Left ventricle myocardium superior (tissue), 1 donor: ENCODE measurements at regions not wholly inside any gene's neighbourhood (a gene's known extent, or its start where the extent isn't known, plus 50 kb on each side); places are given as distances from the start of the nearest gene placed in this dataset.
A peak's percentile ranks its signal among the peaks of the same experiment; 100 is the strongest.
"Not testable (repeated sequence)": the region's sequence is repeated elsewhere in the genome, so short reads cannot be mapped to it uniquely, and the experiment has no call there.

ENCODE experiments used
- ATAC-seq: fragments of 200-7000 bp; cut with Tn5 transposase; one replicate; pipeline ENCODE4 v1.9.1; 2020; ENCODE audit warnings: mild to moderate bottlenecking, moderate library complexity
- DNase-seq: peaks from one replicate; pipeline ENCODE4 v3.0.0-alpha.2; 2020
- intact Hi-C: fragments of 100-400 bp; cut with micrococcal nuclease; formaldehyde crosslinking; loops from one replicate; pipeline ENCODE4 v1.11.0; 2022
- donor health status: DM: no; HTN: yes; CAD: no; lungs with severe emphysema.

GRCh38 chr1:227508431-227508830 is 54.9 kb upstream of the ZNF678 start:
- intact Hi-C loops, result no loop called here
- DNase-seq (no peak), ATAC-seq (no peak)

- DNase-seq, intact Hi-C loops, ATAC-seq: not testable (repeated sequence)
Observed at GRCh38 chr1:227506490-227507393, 56.6 kb upstream of the ZNF678 start.

GRCh38 chr1:227496045-227496444 is 67.3 kb upstream of the ZNF678 start:
- intact Hi-C loops, ATAC-seq, DNase-seq: not testable (repeated sequence)

GRCh38 chr1:227493863-227494551 is 69.3 kb upstream of the ZNF678 start:
- intact Hi-C loops, ATAC-seq, DNase-seq: not testable (repeated sequence)

- ATAC-seq, result peak; percentile 13
- intact Hi-C loops, result no loop called here
- DNase-seq, result no peak
Observed at GRCh38 chr1:227490478-227490877, 72.9 kb upstream of the ZNF678 start.

- intact Hi-C loops, result no loop called here
- DNase-seq (peak; percentile 20), ATAC-seq (peak; percentile 6)
Observed at GRCh38 chr1:227490001-227490400, 73.4 kb upstream of the ZNF678 start.

- ATAC-seq (peak; percentile 97), DNase-seq (peak; percentile 41)
- intact Hi-C loops, result loop anchor here (10.0 kb wide), 2 partner anchors 265 to 455 kb away; partner anchors contain the start of gene WNT9A
Observed at GRCh38 chr1:227489572-227489971, 73.8 kb upstream of the ZNF678 start.

- ATAC-seq (no peak), DNase-seq (no peak)
- intact Hi-C loops, result loop anchor here (10.0 kb wide), 2 partner anchors 267 to 457 kb away; partner anchors contain the start of gene WNT9A
Observed at GRCh38 chr1:227487606-227488005, 75.8 kb upstream of the ZNF678 start.

GRCh38 chr1:227486559-227486958 is 76.8 kb upstream of the ZNF678 start:
- intact Hi-C loops, result loop anchor here (10.0 kb wide), 2 partner anchors 268 to 458 kb away; partner anchors contain the start of gene WNT9A
- DNase-seq (no peak), ATAC-seq (no peak)

- intact Hi-C loops, result loop anchor here (10.0 kb wide), 2 partner anchors 273 to 463 kb away; partner anchors contain the start of gene WNT9A
- ATAC-seq, result no peak
- DNase-seq, result no peak
Observed at GRCh38 chr1:227482023-227482299, 81.4 kb upstream of the ZNF678 start.

GRCh38 chr1:227474072-227474471 is 89.3 kb upstream of the ZNF678 start:
- ATAC-seq, intact Hi-C loops, DNase-seq: not testable (repeated sequence)

GRCh38 chr1:227472772-227473171 is 90.6 kb upstream of the ZNF678 start:
- DNase-seq (no peak), ATAC-seq (no peak)
- intact Hi-C loops, result no loop called here

GRCh38 chr1:227470688-227471087 is 92.7 kb upstream of the ZNF678 start:
- intact Hi-C loops, result no loop called here
- no peak for ATAC-seq
- DNase-seq, result no peak

- intact Hi-C loops, result no loop called here
- no peak for DNase-seq
- no peak for ATAC-seq
Observed at GRCh38 chr1:227469708-227470107, 93.6 kb upstream of the ZNF678 start.

- DNase-seq (no peak), ATAC-seq (no peak)
- intact Hi-C loops, result no loop called here
Observed at GRCh38 chr1:227466039-227466645, 97.2 kb upstream of the ZNF678 start.

- intact Hi-C loops, result no loop called here
- ATAC-seq (no peak), DNase-seq (no peak)
Observed at GRCh38 chr1:227465256-227465655, 98.1 kb upstream of the ZNF678 start.

- ATAC-seq, result peak; percentile 44
- intact Hi-C loops, result no loop called here
- no peak for DNase-seq
Observed at GRCh38 chr1:227459977-227460376, 103.4 kb upstream of the ZNF678 start.

GRCh38 chr1:227459326-227459841 is 104.0 kb upstream of the ZNF678 start:
- DNase-seq, result no peak
- intact Hi-C loops, result no loop called here
- no peak for ATAC-seq

GRCh38 chr1:227454686-227455085 is 108.7 kb upstream of the ZNF678 start:
- DNase-seq (no peak), ATAC-seq (no peak)
- intact Hi-C loops, result no loop called here
